Epithelial cell of proximal tubule (primary cell): ENCODE measurements at regions not wholly inside any gene's neighbourhood (a gene's known extent, or its start where the extent isn't known, plus 50 kb on each side); places are given as distances from the start of the nearest gene placed in this dataset.

ENCODE experiments used
- DNase-seq: peaks from one replicate; pipeline ENCODE4 v3.0.0-alpha.2; 2011; ENCODE audit warnings: low read depth
- H3K4me3 ChIP-seq: 2 replicates; pipeline ENCODE4 v1.5.1; 2011; ENCODE audit warnings: low read depth, mild to moderate bottlenecking, low read length
- TF ChIP-seq, protein P1 (sequence below): conservative IDR thresholded peaks from 2 replicates; pipeline ENCODE4 v1.5.1; 2012; ENCODE audit warnings: low read depth, mild to moderate bottlenecking, low read length

- H3K4me3 ChIP-seq, result no peak overlapping the region
- no peak for DNase-seq
- TF ChIP-seq, protein P1, sequence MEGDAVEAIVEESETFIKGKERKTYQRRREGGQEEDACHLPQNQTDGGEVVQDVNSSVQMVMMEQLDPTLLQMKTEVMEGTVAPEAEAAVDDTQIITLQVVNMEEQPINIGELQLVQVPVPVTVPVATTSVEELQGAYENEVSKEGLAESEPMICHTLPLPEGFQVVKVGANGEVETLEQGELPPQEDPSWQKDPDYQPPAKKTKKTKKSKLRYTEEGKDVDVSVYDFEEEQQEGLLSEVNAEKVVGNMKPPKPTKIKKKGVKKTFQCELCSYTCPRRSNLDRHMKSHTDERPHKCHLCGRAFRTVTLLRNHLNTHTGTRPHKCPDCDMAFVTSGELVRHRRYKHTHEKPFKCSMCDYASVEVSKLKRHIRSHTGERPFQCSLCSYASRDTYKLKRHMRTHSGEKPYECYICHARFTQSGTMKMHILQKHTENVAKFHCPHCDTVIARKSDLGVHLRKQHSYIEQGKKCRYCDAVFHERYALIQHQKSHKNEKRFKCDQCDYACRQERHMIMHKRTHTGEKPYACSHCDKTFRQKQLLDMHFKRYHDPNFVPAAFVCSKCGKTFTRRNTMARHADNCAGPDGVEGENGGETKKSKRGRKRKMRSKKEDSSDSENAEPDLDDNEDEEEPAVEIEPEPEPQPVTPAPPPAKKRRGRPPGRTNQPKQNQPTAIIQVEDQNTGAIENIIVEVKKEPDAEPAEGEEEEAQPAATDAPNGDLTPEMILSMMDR, result no peak
These were observed 239.2 kb upstream of the KIF2A start for GRCh38 chr5:62066761-62067277.

DNA sequence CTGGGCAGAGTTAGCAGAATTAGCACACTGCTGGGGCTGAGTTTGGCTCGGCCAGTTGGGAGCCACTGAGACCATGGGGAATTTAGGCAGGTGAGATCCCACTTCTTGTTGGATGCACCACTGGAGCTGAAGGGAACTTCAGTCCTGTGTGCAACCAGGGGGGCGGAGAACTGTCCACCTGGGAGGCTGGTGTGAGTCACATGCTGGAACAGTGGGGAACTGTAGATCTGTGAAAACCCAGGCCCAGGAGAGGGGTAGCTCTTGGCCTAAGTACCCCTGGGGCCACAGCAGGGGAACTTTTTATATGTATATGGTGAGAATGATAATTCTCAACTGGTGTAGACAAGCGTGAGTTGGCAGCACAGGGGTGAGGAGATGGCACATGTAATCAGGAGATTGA, 237.5 kb upstream of the KIF2A start:
- H3K4me3 ChIP-seq, result no peak overlapping the region
- DNase-seq, result no peak
- TF ChIP-seq, protein P1, result no peak

DNA sequence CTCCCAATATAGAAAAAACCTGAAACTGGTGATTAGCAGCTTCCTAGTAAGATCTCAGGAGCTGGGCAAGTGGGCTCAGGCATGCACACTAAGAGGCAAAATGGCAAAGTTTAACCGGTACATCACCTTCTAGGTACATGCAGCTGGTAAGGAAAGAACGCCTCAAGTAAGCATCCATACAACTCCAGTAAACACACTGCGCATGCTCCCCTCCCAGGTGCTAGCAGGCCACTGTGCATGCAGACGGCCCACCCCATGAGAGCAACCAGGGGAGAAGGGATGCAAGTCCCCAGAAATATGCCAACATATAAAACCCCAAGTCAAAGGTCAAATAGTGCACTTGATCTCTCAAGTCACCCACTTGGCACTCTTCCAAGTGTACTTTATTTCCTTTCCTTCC, 228.6 kb upstream of the KIF2A start:
- DNase-seq, result no peak
- no peak overlapping the region for H3K4me3 ChIP-seq
- TF ChIP-seq, protein P1, result no peak

- DNase-seq, result no peak
- TF ChIP-seq, protein P1, result no peak
- no peak overlapping the region for H3K4me3 ChIP-seq
These were observed 228.0 kb upstream of the KIF2A start for GRCh38 chr5:62077823-62078550.

DNA sequence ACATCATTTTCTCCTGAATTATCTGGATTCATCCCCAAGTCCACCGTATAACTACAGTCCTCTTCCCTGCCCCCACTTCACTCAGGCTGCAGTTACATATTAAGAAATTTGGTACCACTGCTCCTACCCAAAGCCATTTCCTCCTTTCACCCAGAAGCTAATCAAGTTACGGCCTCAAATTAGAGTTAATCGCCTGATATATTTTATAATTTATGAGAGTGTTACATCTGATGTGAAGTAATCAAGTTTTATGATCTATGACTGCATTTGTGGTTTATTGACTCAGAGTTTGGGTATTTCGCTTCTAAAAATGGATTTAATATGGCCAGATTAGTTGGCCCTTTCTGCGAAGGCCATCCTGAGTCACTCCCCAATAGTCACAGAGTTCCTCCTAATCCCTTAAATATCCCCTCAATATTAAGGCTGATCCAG, 223.6 kb upstream of the KIF2A start:
- DNase-seq, result no peak

DNA sequence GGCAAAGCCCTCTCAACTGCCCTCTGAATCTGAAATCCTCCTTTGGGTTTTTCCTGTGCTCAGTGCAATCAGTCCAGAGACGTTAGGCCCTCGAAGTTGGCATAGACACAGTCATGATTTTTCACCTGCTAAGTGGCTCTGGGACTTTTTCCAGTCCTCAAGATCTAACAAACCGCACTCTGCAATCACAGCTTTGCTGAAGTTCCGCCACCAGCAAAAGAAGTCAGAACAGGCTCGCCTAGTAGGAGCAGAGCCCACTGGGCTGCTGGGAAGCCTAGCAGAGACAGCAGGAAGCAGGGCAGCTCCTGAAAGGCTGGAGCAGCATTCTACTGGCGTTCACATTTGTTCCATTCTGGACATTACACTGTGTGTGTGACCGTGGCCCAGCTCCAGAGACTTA, 222.8 kb upstream of the KIF2A start:
- H3K4me3 ChIP-seq, result no peak overlapping the region
- DNase-seq, result no peak
- TF ChIP-seq, protein P1, result no peak

More for the DNA sequence above, 223.6 kb upstream of the KIF2A start:
- TF ChIP-seq, protein P1, result no peak
- H3K4me3 ChIP-seq, result no peak overlapping the region

DNA sequence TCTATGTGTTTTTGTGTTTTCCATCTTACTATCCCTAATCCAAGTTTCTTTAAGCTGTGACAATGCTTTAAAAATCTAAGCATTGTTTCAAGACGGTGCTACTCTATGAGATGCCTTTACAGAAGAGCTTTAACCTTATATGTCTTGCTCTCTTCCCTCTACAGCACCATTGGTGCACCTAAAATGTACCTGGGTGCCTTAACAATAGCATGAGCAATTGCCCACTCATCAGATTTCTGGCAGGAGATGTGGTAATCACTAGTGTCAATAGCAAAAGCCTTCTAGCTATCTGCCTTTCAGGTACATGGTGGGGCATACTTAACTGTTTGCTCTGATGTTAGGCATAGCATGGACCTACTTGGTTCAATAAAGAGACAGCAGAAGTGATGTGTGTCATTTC, 222.3 kb upstream of the KIF2A start:
- no peak overlapping the region for H3K4me3 ChIP-seq
- DNase-seq, result no peak
- TF ChIP-seq, protein P1, result no peak
